Heart left ventricle (tissue), 16 donors: ENCODE measurements at regions not wholly inside any gene's neighbourhood (a gene's known extent, or its start where the extent isn't known, plus 50 kb on each side); places are given as distances from the start of the nearest gene placed in this dataset.

ENCODE experiments used
- ATAC-seq, 4 donors: fragments of 200-7000 bp; cut with Tn5 transposase; one replicate each; pipeline ENCODE4 v1.9.1; 2020 to 2022; ENCODE audit warnings: moderate library complexity in 4 of 4, mild to moderate bottlenecking in 3 of 4, moderate number of reproducible peaks in 1 of 4
- DNase-seq, 5 donors: peaks; one replicate each; pipeline ENCODE4 v3.0.0-alpha.2; 2020
- H3K27ac ChIP-seq, 12 donors: fragments of 200-600 bp; sonication (generic) in 4 of 12; one replicate each; pipeline versions ENCODE4 v1.5.0 to v1.8.0; 2016 to 2022; ENCODE audit warnings: mild to moderate bottlenecking in 2 of 12
- H3K27me3 ChIP-seq, 9 donors: fragments of 200-600 bp; sonication (generic) in 2 of 9; one replicate each; pipeline versions ENCODE4 v1.5.1 to v1.8.0; 2016 to 2022; ENCODE audit warnings: mild to moderate bottlenecking in 3 of 9
- H3K36me3 ChIP-seq, 9 donors: fragments of 200-600 bp; sonication (generic) in 2 of 9; one replicate each; pipeline versions ENCODE4 v1.5.0 to v1.8.0; 2018 to 2022; ENCODE audit warnings: mild to moderate bottlenecking in 2 of 9
- H3K4me1 ChIP-seq, 12 donors: fragments of 200-600 bp; sonication (generic) in 4 of 12; one replicate each; pipeline versions ENCODE4 v1.5.0 to v1.8.0; 2016 to 2022; ENCODE audit warnings: mild to moderate bottlenecking in 3 of 12
- H3K4me3 ChIP-seq, 12 donors: fragments of 200-600 bp; sonication (generic) in 4 of 12; one replicate each; pipeline versions ENCODE4 v1.5.0 to v1.8.0; 2017 to 2022; ENCODE audit warnings: mild to moderate bottlenecking in 9 of 12, moderate library complexity in 4 of 12
- H3K9me3 ChIP-seq, 12 donors: fragments of 200-600 bp; sonication (generic) in 4 of 12; one replicate each; pipeline versions ENCODE4 v1.5.0 to v1.8.0; 2016 to 2022; ENCODE audit warnings: mild to moderate bottlenecking in 1 of 12
- POLR2A ChIP-seq, 2 donors: fragments of 450-650 bp; IDR thresholded peaks; one replicate each; pipeline ENCODE4 v1.6.1; 2017; ENCODE audit warnings: antibody characterized with exemption in 2 of 2, mild to moderate bottlenecking in 2 of 2, moderate library complexity in 2 of 2
- WGBS, 4 donors: extraction: QIAGEN DNeasy Blood & Tissue Kit in 2 of 4; methylation state at CpG; one replicate each; pipeline versions ENCODE4 v1.1.5 to v1.1.7; 2013 to 2018; 5-methylcytosine and 5-hydroxymethylcytosine counted together
- intact Hi-C, 10 donors: fragments of 100-400 bp; cut with DNase I; formaldehyde crosslinking; loops; one replicate each; pipeline versions ENCODE4 v1.11.1 to v1.14.2; 2022
- TF ChIP-seq, protein P1 (sequence below), 12 donors: fragments of 200-600 bp; sonication (generic) in 4 of 12; IDR thresholded peaks; one replicate each; pipeline versions ENCODE4 v1.5.0 to v1.8.0; 2018 to 2022; ENCODE audit warnings: antibody characterized with exemption in 12 of 12, mild to moderate bottlenecking in 5 of 12
- donor health status: ischemic (EF 13 %, LVEDD 7.1; RV severe dilation, severe dysfunction).
- donor health status: healthy with polysubstance abuse.
- donor health status: DM: no; HTN: yes; CAD: no.
- donor health status: DM: no; HTN: no; CAD: no.
- donor health status: ischemic (EF 25% LVEDD 6.9; RV normal size, moderate dysfunction).
- donor health status: ischemic (EF 25% LVEDD 5.7; RV mildly dilated, moderate dysfunction).
- donor health status: healthy.
- donor health status: DM: yes; HTN: yes; CAD: no.
- donor health status: ischemic (EF 35%, LVEDD 5.7; RV mildly dilated, moderate dysfunction).
- donor health status: nonischemic (EF 11% LVEDD 7.7; RV severe dilation, severe dysfunction).
- donor health status: DM: yes; HTN: yes; CAD: no.
- donor health status: PGD.
- donor health status: ischemic (EF 29% LVEDD 5.4; RV normal size, mild dysfunction).
- donor health status: nonischemic (EF 23%, LVEDD 6.1; RV moderate dilation, normal function).

DNA sequence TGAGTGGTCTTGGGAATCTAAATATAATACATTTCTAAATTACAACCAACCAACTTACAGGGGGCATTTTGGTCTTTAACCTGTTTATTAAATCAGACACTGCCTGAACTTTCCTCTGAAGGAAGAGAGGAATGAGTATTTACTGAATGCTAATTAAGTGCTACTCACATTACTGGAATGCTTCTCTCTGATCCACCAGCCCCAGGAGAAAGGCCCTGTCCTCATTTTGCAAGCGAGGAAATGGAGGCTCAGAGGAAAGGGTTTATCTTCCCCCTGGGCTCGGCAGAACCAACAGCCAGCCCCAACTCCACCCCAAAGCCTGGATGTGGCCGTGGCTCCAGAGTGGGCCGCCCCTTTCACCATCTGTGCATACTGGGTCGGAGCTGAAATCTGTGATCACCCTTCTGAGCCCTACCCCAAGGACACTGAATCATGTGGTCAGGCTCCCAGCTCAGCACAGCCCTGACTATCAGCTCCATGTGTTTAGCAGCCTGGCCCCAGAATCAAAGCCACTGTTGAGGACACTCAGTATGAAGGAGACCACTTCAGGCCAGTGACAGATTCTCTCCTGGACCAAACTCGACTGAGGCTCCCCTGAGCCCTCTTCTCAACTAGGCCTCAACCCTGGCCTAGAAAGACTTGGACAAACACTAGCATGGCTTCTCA lies 56.7 kb upstream of the ENPP6 start:
- peaks cover 0 to 11% (median 0%) of the 10 kb centered on the region in 12 donors for H3K9me3 ChIP-seq
- H3K27ac ChIP-seq, result no peak overlapping the region
- ATAC-seq, result peak in 3 of 4 donors; percentile 16 to 65 (median 48)
- TF ChIP-seq, protein P1, sequence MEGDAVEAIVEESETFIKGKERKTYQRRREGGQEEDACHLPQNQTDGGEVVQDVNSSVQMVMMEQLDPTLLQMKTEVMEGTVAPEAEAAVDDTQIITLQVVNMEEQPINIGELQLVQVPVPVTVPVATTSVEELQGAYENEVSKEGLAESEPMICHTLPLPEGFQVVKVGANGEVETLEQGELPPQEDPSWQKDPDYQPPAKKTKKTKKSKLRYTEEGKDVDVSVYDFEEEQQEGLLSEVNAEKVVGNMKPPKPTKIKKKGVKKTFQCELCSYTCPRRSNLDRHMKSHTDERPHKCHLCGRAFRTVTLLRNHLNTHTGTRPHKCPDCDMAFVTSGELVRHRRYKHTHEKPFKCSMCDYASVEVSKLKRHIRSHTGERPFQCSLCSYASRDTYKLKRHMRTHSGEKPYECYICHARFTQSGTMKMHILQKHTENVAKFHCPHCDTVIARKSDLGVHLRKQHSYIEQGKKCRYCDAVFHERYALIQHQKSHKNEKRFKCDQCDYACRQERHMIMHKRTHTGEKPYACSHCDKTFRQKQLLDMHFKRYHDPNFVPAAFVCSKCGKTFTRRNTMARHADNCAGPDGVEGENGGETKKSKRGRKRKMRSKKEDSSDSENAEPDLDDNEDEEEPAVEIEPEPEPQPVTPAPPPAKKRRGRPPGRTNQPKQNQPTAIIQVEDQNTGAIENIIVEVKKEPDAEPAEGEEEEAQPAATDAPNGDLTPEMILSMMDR (IDR thresholded peaks at IDR 0.05), result no peak
- no peak for TF ChIP-seq POLR2A (IDR thresholded peaks at IDR 0.05)
- H3K27me3 ChIP-seq, result no peaks in the 10 kb centered on the region
- H3K36me3 ChIP-seq, result no peaks in the 10 kb centered on the region
- intact Hi-C loops, result no loop called here
- WGBS, 4 donors, result 67 to 80% (median 76%) methylated on average over 6 of the region's 6 CpGs
- no peak overlapping the region for H3K4me3 ChIP-seq
- DNase-seq, result no peak
- H3K4me1 ChIP-seq, result peaks cover 0 to 9% (median 0%) of the 10 kb centered on the region in 12 donors

DNA sequence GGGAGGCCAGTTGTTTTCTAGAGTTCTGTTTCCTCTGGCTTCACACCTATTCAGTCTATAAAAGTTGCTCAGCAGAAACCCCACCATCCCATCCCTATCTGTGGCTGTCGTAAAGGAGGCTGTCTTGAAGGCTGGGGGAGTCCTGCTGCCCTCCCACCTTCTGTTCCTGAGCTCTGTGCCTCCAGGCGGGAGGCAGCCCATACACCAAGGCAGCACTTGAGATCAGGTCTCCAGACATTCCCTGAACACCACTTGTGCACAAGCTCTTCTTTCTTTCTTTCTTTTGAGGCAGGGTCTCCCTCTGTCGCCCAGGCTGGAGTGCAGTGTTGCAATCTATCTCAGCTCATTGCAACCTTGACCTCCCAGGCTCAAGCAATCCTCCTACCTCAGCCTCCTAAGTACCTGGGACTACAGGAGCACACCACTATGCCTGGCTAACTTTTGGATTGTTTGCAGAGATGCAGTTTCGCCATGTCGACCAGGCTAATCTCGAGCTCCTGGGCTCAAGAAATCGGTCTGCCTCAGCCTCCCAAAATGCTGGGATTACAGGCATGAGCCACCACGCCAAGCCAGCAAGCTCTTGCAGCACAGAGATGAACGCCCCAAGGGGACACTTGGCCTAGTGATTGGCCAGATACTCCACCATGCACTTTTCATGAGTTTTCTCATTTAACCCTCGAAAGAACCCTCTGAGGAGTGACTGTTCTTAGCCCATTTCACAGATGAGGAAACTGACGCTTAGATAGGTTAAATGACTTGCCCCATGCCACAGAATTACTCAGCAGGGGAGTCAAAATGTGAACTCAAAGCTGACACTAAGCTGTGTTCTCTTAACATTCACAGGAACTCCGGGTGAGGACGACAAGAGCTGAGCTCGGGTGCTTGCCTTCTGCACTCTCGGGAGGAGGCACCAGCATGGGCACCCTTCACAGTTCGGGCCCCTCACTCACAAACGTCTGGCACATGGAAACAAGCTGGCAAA lies 55.8 kb upstream of the ENPP6 start:
- Histone ChIP-seq H3K9me3 (peaks cover 0 to 11% (median 0%) of the 10 kb centered on the region in 12 donors), H3K4me3 (no peak overlapping the region), H3K4me1 (peaks cover 0 to 13% (median 0%) of the 10 kb centered on the region in 12 donors), H3K27me3 (no peaks in the 10 kb centered on the region), H3K27ac (no peak overlapping the region), H3K36me3 (no peaks in the 10 kb centered on the region)
- DNase-seq (no peak), ATAC-seq (no peak)
- intact Hi-C loops, result no loop called here
- 88 to 90% (median 89%) methylated on average over 17 of the region's 17 CpGs for WGBS, 4 donors
- TF ChIP-seq POLR2A (IDR thresholded peaks at IDR 0.05), result no peak
- TF ChIP-seq, protein P1 (IDR thresholded peaks at IDR 0.05), result no peak

DNA sequence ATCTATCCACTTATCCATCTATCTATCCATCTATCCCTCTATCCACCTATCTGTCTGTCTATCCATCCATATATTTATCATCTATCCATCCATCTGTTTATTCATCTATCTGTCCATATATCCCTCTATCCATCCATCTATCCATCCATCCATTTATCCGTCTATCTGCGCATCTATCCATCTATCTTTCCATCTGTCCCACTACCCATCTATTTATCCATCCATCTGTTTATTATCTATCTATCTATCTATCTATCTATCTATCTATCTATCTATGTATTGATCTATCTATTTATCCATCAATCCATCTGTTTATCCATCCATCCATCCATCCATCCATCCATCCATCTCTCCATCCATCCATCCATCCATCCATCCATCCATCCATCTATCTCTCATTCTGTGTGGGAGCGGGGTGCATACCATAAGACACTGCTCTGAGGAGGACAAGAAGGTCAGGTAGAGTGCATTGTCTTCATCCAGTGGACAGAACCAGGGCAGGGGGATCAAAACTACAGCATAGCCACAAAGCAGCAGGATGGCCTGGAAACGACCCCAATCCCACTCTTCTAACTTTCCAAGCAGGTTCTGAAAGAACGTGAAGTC lies 53.2 kb upstream of the ENPP6 start:
- ATAC-seq (no peak), DNase-seq (no peak)
- intact Hi-C loops, result no loop called here
- peaks cover 0 to under 1% (median 0%) of the 10 kb centered on the region in 12 donors for H3K9me3 ChIP-seq
- 87 to 97% (median 96%) methylated on average over 5 of the region's 5 CpGs for WGBS, 4 donors
- no peak overlapping the region for H3K27ac ChIP-seq
- TF ChIP-seq POLR2A (IDR thresholded peaks at IDR 0.05), result no peak
- TF ChIP-seq, protein P1 (IDR thresholded peaks at IDR 0.05), result no peak
- no peaks in the 10 kb centered on the region for H3K36me3 ChIP-seq
- no peaks in the 10 kb centered on the region for H3K27me3 ChIP-seq
- H3K4me3 ChIP-seq, result no peak overlapping the region
- peaks cover 0 to 24% (median 0%) of the 10 kb centered on the region in 12 donors for H3K4me1 ChIP-seq
